ENCODE measurements at regions not wholly inside any gene's neighbourhood (a gene's known extent, or its start where the extent isn't known, plus 50 kb on each side); places are given as distances from the start of the nearest gene placed in this dataset.
"Not testable (repeated sequence)": the region's sequence is repeated elsewhere in the genome, so short reads cannot be mapped to it uniquely, and the experiment has no call there.

DNA sequence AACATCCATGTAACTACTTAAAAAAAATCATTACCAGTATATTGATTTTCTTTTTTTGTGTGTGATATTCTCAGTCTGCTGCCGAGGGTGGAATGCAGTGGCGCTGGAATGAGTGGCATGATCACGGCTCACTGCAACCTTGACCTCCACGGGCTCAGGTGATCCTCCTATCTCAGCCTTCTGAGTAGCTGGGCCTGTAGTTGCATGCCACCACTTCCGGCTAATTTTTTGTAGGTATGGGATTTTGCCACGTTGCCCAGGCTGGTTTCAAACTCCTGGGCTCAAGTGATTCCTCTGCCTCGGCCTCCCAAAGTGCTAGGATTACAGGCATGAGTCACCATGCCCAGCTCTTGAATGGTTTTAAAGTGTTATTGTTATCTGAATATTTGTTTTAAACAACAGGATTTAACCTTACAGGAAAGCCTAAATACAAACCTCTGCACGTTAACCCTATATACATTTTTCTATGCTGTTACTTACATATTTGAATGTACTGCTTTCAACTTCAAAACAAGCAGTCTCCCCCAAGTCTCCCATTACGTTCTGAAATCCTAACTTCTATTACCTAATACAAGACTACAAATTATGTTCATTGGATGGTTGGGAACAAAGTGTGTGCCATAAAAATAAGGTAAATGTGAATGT, 61.7 kb downstream of the KPNA2 start:
- DNase-seq (ENCODE audit: low read depth in 2 of 2) = no peak

DNA sequence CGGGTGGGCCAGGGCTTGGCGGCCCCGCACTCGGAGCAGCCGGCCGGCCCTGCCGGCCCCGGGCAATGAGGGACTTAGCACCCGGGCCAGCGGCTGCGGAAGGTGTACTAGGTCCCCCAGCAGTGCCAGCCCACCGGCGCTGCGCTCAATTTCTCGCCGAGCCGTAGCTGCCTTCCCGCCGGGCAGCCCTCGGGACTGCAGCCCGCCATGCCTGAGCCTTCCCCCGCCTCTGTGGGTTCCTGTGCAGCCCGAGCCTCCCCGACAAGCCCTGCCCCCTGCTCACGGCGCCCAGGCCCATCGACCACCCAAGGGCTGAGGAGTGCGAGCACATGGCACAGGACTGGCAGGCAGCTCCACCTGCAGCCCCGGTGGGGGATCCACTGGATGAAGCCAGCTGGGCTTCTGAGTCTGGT, 63.8 kb downstream of the KPNA2 start:
- not testable (repeated sequence) for DNase-seq (ENCODE audit: low read depth in 2 of 2)

DNA sequence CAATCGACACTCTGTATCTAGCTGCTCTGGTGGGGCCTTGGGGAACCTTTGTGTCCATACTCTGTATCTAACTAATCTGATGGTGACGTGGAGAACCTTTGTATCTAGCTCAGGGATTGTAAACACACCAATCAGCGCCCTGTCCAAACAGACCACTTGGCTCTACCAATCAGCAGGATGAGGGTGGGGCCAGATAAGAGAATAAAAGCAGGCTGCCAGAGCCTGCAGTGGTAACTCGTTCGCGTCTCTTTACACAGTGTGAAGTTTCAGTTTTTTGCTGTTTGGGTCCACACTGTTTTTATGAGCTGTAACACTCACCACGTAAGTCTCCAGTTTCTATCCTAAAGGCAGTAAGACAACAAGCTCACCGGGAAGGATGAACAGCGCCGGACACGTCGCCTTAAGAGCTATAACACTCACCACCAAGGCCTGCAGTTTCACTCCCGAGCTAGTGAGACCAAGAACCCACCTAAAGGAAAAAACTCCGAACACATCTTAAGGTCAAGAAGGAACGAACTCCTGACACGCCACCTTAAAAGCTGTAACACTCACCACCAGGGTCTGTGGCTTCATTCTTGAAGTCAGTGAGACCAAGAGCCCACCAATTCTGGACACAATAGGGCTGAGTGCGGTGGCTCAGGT, 64.6 kb downstream of the KPNA2 start:
- no peak for DNase-seq (ENCODE audit: low read depth in 2 of 2)

DNA sequence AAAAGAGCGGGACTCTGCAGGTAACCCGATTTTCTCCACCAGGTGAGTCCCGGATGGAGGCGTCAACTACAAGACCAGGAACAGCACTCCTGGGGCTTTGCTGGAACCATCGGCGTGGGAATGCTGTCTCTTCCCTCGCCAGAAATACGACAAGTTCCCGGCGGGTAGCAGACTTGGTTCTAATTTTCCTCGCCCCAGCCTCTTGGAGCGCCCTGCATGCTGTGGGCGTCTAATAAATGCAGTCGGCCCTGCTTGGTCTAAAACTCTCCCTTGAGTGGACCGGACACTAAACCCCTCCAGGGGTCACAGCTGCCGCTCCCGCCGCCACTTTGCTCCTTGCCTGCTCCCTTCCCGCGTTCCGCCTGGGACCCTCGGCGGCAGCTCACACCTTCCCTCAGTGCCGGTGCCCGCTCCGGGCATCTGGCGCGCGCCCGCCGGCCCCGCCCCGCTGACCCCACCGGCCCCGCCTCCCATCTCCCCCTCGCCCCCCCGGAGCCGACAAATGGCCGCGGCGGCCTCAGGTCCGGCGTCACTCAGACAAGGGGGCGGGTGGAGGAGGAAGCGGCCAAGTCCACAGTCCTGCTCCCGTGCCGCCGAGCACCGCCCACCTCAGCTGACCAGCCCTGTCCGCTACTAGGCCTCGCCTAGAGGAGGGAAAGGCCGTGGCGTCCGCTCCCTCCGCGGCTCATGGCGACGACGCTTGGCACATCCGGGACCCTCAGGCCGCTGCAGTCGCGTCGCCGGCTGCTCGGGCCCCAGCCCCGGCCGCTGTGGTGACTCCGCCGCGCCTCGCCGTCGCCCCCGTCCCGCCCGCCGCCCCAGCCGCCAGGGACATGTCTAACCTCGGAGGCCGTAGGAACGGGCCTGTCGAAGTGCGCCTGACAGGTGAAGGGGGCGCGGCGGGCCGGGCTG, 65.8 kb downstream of the KPNA2 start:
- DNase-seq (ENCODE audit: low read depth in 2 of 2) = peak; percentile 34 to 51

- DNase-seq (ENCODE audit: low read depth in 2 of 2) = no peak
Measured at GRCh38 chr17:68101987-68102314, 66.4 kb downstream of the KPNA2 start.

DNA sequence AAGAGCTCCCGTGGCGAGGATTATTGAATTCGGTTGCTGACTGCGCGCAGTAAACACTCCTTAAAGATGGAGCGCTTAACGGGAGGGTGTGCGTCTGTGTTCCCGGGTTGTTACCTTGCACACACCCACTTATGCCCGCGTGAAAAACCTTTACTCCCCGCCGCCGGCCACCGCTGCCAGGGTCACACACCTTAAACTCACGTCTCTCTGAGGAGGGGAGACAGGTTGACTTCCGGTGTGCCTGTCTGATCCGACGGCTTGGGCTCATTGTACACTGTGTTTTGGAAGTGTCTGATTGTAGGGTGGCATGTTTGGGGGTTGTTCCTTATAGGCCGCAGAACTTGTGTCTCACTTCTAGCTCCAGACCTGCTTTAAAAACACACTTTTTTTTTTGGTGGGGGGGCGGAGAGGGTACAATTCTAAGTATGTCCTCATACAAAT, 66.8 kb downstream of the KPNA2 start:
- no peak for DNase-seq (ENCODE audit: low read depth in 2 of 2)

GRCh38 chr17:68103148-68103547, 67.6 kb downstream of the KPNA2 start:
- no peak for DNase-seq (ENCODE audit: low read depth in 2 of 2)

DNA sequence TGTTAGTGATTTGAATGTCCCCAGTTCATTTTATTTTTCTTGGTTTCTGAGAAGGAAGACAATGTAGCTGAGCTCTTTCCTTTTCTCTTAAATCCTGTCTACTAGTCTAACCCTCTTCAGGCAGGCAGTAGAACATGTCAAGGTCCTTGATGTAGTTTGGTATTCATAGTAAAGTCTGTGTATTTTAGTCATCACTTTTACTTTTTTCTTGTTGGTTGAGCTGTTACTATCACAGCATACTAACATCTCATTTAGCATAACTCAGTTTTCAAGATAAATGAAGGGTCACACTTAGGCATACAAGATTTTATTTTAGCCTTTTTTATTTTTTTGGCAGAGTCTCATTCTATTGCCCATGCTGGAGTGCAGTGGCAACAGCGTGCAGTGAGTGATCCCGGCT, 70.5 kb downstream of the KPNA2 start:
- DNase-seq (ENCODE audit: low read depth in 2 of 2) = no peak

DNA sequence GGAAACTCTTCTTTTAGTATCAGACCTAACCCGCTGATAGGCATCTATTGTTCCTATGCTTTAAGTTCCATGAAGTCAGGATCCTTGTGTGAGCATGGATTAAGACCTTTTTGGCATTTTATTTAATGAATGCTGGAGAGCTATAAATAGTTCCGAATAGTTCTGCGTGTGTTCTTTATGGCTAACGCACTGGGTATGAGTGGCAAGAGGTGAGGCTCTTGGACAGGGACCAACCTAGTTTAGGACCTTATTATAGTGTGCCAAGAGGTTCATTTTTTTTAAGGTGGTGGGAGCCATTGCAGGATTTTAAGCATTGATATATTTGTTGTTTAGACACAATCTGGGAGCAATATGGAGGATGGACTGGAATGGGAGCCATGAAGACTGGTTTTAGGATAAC, 71.8 kb downstream of the KPNA2 start:
- no peak for DNase-seq (ENCODE audit: low read depth in 2 of 2)

DNA sequence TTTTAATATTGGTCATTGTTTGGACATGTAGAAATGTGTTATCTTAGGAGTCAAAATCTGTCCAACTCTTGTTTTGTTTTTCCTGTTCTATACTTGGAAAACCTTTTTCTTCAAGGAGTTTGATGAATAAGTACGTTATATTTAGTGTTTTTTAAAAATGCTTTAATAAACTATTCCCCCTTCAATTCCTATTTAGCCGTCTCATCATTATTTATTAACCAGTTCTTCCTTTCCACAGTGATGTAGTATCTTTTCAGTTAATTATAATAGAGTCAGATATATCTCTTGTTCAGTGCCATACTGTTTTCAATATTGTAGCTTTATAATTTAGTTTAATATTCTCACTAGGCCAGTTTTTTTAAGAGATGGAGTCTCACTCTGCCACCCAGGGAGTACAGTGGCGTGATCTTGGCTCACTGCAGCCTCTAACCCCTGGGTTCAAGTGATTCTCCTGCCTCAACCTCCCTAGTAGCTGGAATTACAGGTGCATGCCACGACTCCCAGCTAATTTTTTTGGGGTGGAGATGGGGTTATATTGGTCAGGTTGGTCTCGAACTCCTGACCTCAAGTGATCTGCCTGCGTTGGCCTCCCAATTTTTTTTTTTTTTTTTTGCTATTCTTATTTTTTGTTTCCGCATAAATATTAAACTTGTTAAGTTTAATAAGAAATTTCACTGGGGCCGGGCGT, 72.9 kb downstream of the KPNA2 start:
- no peak for DNase-seq (ENCODE audit: low read depth in 2 of 2)

GRCh38 chr17:68109404-68109803, 73.9 kb downstream of the KPNA2 start:
- DNase-seq (ENCODE audit: low read depth in 2 of 2) = not testable (repeated sequence)

DNA sequence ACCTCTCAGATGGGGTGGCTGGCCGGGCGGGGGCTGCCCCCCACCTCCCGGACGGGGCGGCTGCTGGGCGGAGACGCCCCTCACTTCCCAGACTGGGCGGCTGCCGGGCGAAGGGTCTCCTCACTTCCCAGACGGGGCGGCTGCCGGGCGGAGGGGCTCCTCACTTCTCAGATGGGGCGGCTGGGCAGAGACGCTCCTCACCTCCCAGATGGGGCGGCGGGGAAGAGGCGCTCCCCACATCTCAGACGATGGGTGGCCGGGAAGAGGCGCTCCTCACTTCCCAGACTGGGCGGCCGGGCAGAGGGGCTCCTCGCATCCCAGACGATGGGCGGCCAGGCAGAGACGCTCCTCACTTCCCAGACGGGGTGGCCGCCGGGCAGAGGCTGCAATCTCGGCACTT, 80.7 kb downstream of the KPNA2 start:
- DNase-seq (ENCODE audit: low read depth in 2 of 2) = not testable (repeated sequence)

DNA sequence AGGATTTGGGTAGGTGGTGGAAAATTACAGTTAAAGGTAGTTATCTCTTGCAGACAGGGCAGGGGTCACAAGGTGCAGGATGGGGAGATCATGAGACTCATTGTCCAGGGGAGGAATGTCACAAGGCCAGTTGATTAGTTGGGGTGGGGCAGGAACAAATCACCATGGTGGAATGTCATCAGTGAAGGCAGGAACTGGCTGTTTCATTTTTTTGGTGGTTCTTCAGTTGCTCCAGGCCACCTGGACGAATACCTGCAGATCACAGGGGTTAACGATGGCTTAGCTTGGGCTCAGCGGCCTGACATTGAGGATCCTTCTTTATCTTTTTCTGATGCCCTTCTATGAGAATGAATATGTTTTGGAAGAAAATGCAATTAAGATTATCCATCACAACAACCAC, 87.1 kb downstream of the KPNA2 start:
- no peak for DNase-seq (ENCODE audit: low read depth in 2 of 2)

GRCh38 chr17:68125111-68125870, 89.8 kb downstream of the KPNA2 start:
- DNase-seq (ENCODE audit: low read depth in 2 of 2) = no peak

- no peak for DNase-seq (ENCODE audit: low read depth in 2 of 2)
Measured at GRCh38 chr17:68127914-68128313, 92.4 kb downstream of the KPNA2 start.

- no peak for DNase-seq (ENCODE audit: low read depth in 2 of 2)
Measured at GRCh38 chr17:68131456-68131855, 95.9 kb downstream of the KPNA2 start.

GRCh38 chr17:68133346-68134045, 98.0 kb downstream of the KPNA2 start:
- no peak for DNase-seq (ENCODE audit: low read depth in 2 of 2)

DNA sequence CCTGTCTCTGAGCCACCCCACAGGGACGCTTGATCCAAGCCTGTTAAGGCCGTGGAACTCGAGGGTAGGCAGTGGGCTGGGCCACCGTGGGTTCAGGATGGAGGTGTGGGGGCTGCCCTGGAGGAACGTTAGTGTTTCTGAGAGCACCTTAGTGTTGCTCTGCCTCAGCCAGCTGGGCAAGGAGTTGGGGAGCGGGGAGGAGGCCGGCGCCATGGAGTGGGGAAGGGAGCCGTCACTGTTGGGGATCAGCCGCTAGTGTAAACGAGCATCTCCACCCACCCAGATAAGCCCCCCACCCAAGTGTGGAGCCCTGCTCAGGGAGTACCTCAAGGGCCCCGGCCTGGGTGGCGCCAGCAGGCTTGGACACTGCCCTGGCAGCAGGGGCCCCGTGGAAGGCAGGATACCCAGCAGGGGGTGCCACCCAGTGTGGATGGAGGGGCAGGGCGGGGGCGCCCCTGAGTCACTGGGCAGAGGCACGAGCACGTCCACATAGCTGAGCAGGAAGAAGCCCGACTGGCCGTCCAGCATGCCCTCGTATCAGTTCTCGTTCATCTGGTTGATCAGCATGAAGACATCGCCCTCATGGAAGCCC, 98.6 kb downstream of the KPNA2 start:
- DNase-seq (ENCODE audit: low read depth in 2 of 2) = no peak

- no peak for DNase-seq (ENCODE audit: low read depth in 2 of 2)
Measured at GRCh38 chr17:68134731-68135130, 99.2 kb downstream of the KPNA2 start.

GRCh38 chr17:68135141-68135887, 99.8 kb downstream of the KPNA2 start:
- no peak for DNase-seq (ENCODE audit: low read depth in 2 of 2)
